HG02884 (cell line): ENCODE measurements at regions not wholly inside any gene's neighbourhood (a gene's known extent, or its start where the extent isn't known, plus 50 kb on each side); places are given as distances from the start of the nearest gene placed in this dataset.
"Not testable (repeated sequence)": the region's sequence is repeated elsewhere in the genome, so short reads cannot be mapped to it uniquely, and the experiment has no call there.

Source experiments
- ATAC-seq: cut with Tn5 transposase; IDR thresholded peaks from one replicate; pipeline ENCODE4 v1.9.1; 2021; ENCODE audit warnings: mild to moderate bottlenecking, moderate library complexity; ENCODE audit not compliant: unreplicated experiment

DNA sequence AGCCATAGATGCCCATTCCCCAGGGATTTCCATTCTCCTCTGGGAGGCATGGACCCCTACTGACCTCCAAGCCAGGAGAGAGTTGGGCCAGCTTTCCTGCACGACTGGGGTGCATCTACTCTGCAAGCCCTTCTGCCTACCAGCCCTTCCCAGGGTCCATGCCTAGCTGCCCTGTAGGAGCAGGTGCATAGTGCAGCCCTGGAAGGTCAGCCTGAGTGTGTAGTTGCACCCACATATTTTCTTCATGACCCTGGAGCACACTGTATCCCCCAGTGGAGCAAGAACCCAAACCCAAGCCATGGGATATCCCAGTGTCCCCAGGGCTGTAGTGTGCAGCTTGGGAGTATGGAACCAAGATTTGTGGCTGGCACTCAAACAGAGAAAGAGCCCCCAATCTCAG lies 155.6 kb upstream of the GOLGA6L22 start:
- not testable (repeated sequence) for ATAC-seq
